ENCODE measurements at regions not wholly inside any gene's neighbourhood (a gene's known extent, or its start where the extent isn't known, plus 50 kb on each side); places are given as distances from the start of the nearest gene placed in this dataset.

GRCh38 chr2:12005886-12006681 is 259.7 kb downstream of the LPIN1 start:
- DNase-seq (ENCODE audit: low read depth in 1 of 2, low spot score in 1 of 2) (no peak), FAIRE-seq (no peak), ATAC-seq (no peak)
- no peak for TF ChIP-seq RFX5 (IDR thresholded peaks at IDR 0.05)
- TF ChIP-seq MAZ (IDR thresholded peaks at IDR 0.05; ENCODE audit: borderline replicate concordance, low read depth, low read length) = no peak
- TF ChIP-seq ZSCAN20 (CRISPR knock-in tag; IDR thresholded peaks at IDR 0.05) = no peak
- TF ChIP-seq RAD21 (conservative IDR thresholded peaks at IDR 0.05 in 1 of 2, IDR thresholded peaks at IDR 0.05 in 1 of 2) = no peak
- no peak for TF ChIP-seq HMGXB4 (CRISPR knock-in tag; IDR thresholded peaks at IDR 0.05; ENCODE audit: borderline replicate concordance)
- no peak for TF ChIP-seq PBX3 (IDR thresholded peaks at IDR 0.05)
- no peak for TF ChIP-seq FOXS1 (CRISPR knock-in tag; IDR thresholded peaks at IDR 0.05)
- no peak for TF ChIP-seq ESRRA (IDR thresholded peaks at IDR 0.05; ENCODE audit: borderline replicate concordance, low read length)
- no peak for TF ChIP-seq KDM5A (IDR thresholded peaks at IDR 0.05)
- TF ChIP-seq EHMT2 (IDR thresholded peaks at IDR 0.05; ENCODE audit: low read depth) = no peak
- no peak for TF ChIP-seq PHF8 (IDR thresholded peaks at IDR 0.05; ENCODE audit: borderline replicate concordance, low read depth)
- TF ChIP-seq FOSB (CRISPR knock-in tag; IDR thresholded peaks at IDR 0.05) = no peak
- no peak for TF ChIP-seq NPAS2 (CRISPR knock-in tag; IDR thresholded peaks at IDR 0.05; ENCODE audit: borderline replicate concordance)
- Histone ChIP-seq H3K4me1 (peaks cover 12% of the 10 kb centered on the region; the same call in 1 of the 3 replicates), H3K27ac (no peak overlapping the region), H3K4me2 (no peak overlapping the region), H3K9me3 (no peaks in the 10 kb centered on the region), H3K4me3 (no peak overlapping the region)
- CTCF ChIA-PET = no interaction called here
- 22% methylated on average over 8 of the region's 8 CpGs for WGBS (ENCODE audit: missing lambda C conversion rate)
- POLR2A ChIA-PET = no interaction called here

GRCh38 chr2:12006850-12007249 is 260.4 kb downstream of the LPIN1 start:
- ChIA-PET CTCF (no interaction called here), POLR2A (no interaction called here)
- no peak overlapping the region for H3K4me3 ChIP-seq
- no peak for TF ChIP-seq ZNF302 (CRISPR knock-in tag; IDR thresholded peaks at IDR 0.05)
- TF ChIP-seq HES2 (IDR thresholded peaks at IDR 0.05) = no peak
- TF ChIP-seq USF2 (IDR thresholded peaks at IDR 0.05) = no peak
- TF ChIP-seq BCL3 (IDR thresholded peaks at IDR 0.05) = no peak
- peaks cover 12% of the 10 kb centered on the region; the same call in 1 of the 3 replicates for H3K4me1 ChIP-seq
- FAIRE-seq (no peak), ATAC-seq (no peak), DNase-seq (ENCODE audit: low read depth in 1 of 2, low spot score in 1 of 2) (no peak)
- no peaks in the 10 kb centered on the region for H3K9me3 ChIP-seq
- 34% methylated on average over 4 of the region's 4 CpGs for WGBS (ENCODE audit: missing lambda C conversion rate)
- no peak overlapping the region for H3K4me2 ChIP-seq
- H3K27ac ChIP-seq = no peak overlapping the region

Measured in A549 (cell line).